Liver (tissue), 8 donors: ENCODE measurements at regions not wholly inside any gene's neighbourhood (a gene's known extent, or its start where the extent isn't known, plus 50 kb on each side); places are given as distances from the start of the nearest gene placed in this dataset.

Experiments used
- DNase-seq: peaks from one replicate; pipeline ENCODE4 v3.0.0-alpha.2; 2017; ENCODE audit warnings: low spot score
- H3K27ac ChIP-seq, 2 donors: one replicate each; pipeline ENCODE4 v1.7.0; 2013; ENCODE audit warnings: inconsistent platforms in 2 of 2, low read length in 2 of 2, control low read depth in 1 of 2, low read depth in 1 of 2, mild to moderate bottlenecking in 1 of 2
- H3K27me3 ChIP-seq, 4 donors: one replicate each; pipeline versions ENCODE4 v1.6.1 to v1.7.0; 2013; ENCODE audit warnings: low read length in 3 of 4, inconsistent platforms in 1 of 4, mild to moderate bottlenecking in 1 of 4, moderate library complexity in 1 of 4; ENCODE audit not compliant: control insufficient read depth in 4 of 4, insufficient read depth in 4 of 4
- H3K36me3 ChIP-seq, 4 donors: one replicate each; pipeline versions ENCODE4 v1.6.1 to v1.7.0; 2013; ENCODE audit warnings: low read length in 3 of 4, mild to moderate bottlenecking in 3 of 4, low read depth in 1 of 4, moderate library complexity in 1 of 4; ENCODE audit not compliant: control insufficient read depth in 4 of 4, insufficient read depth in 3 of 4
- H3K4me1 ChIP-seq, 4 donors: one replicate each; pipeline versions ENCODE4 v1.6.1 to v1.7.0; 2013; ENCODE audit warnings: low read length in 3 of 4, mild to moderate bottlenecking in 3 of 4, moderate library complexity in 1 of 4; ENCODE audit not compliant: control insufficient read depth in 4 of 4, insufficient read depth in 4 of 4
- H3K4me3 ChIP-seq, 3 donors: one replicate each; pipeline versions ENCODE4 v1.6.1 to v1.7.0; 2013; ENCODE audit warnings: low read length in 3 of 3, control low read depth in 1 of 3, low read depth in 1 of 3, mild to moderate bottlenecking in 1 of 3
- H3K9ac ChIP-seq, 2 donors: one replicate each; pipeline ENCODE4 v1.7.0; 2013; ENCODE audit warnings: low read length in 2 of 2, mild to moderate bottlenecking in 2 of 2, moderate library complexity in 2 of 2, control low read depth in 1 of 2, low read depth in 1 of 2
- H3K9me3 ChIP-seq, 4 donors: one replicate each; pipeline versions ENCODE4 v1.6.1 to v1.7.0; 2013; ENCODE audit warnings: low read length in 3 of 4; ENCODE audit not compliant: control insufficient read depth in 4 of 4
- ATF3 ChIP-seq: IDR thresholded peaks from 2 replicates; pipeline ENCODE4 v1.6.1; 2016; ENCODE audit warnings: antibody characterized with exemption
- CTCF ChIP-seq: fragments of 150-350 bp; IDR thresholded peaks from 2 replicates; pipeline ENCODE4 v1.5.1; 2017; ENCODE audit warnings: improper control_type of control experiment, low read depth, low read length; ENCODE audit not compliant: missing input control
- EGR1 ChIP-seq, 2 donors: IDR thresholded peaks; 2 replicates each; pipeline ENCODE4 v1.6.1; 2016 to 2018; ENCODE audit warnings: antibody characterized with exemption in 2 of 2, low read depth in 2 of 2
- FOXA2 ChIP-seq: IDR thresholded peaks from 2 replicates; pipeline ENCODE4 v1.6.1; 2016; ENCODE audit warnings: antibody characterized with exemption
- GABPA ChIP-seq, 2 donors: IDR thresholded peaks in 1 of 2; conservative IDR thresholded peaks in 1 of 2; 2 replicates each; pipeline ENCODE4 v1.6.1; 2016; ENCODE audit warnings: antibody characterized with exemption in 2 of 2, mild to moderate bottlenecking in 1 of 2, moderate library complexity in 1 of 2
- HNF4A ChIP-seq, 2 donors: conservative IDR thresholded peaks; 2 replicates each; pipeline ENCODE4 v1.6.1; 2016; ENCODE audit warnings: antibody characterized with exemption in 2 of 2, mild to moderate bottlenecking in 2 of 2
- HNF4G ChIP-seq: IDR thresholded peaks from 2 replicates; pipeline ENCODE4 v1.6.1; 2016; ENCODE audit warnings: antibody characterized with exemption
- JUND ChIP-seq, 2 donors: IDR thresholded peaks; 2 replicates each; pipeline ENCODE4 v1.6.1; 2016; ENCODE audit warnings: antibody characterized with exemption in 2 of 2
- MAX ChIP-seq: IDR thresholded peaks from 2 replicates; pipeline ENCODE4 v1.6.1; 2016; ENCODE audit warnings: antibody characterized with exemption
- NR2F2 ChIP-seq: IDR thresholded peaks from 2 replicates; pipeline ENCODE4 v1.6.1; 2016; ENCODE audit warnings: antibody characterized with exemption
- RXRA ChIP-seq, 2 donors: IDR thresholded peaks; 2 replicates each; pipeline ENCODE4 v1.6.1; 2017 to 2018; ENCODE audit warnings: antibody characterized with exemption in 2 of 2, mild to moderate bottlenecking in 1 of 2
- SP1 ChIP-seq: IDR thresholded peaks from 2 replicates; pipeline ENCODE4 v1.6.1; 2018; ENCODE audit warnings: antibody characterized with exemption, mild to moderate bottlenecking
- TAF1 ChIP-seq: conservative IDR thresholded peaks from 2 replicates; pipeline ENCODE4 v1.6.1; 2016; ENCODE audit warnings: antibody characterized with exemption, mild to moderate bottlenecking
- WGBS: extraction: QIAGEN DNeasy Blood & Tissue Kit; methylation state at CpG from one replicate; pipeline ENCODE4 v1.1.7; 2013; 5-methylcytosine and 5-hydroxymethylcytosine counted together
- TF ChIP-seq, protein P1 (sequence below): IDR thresholded peaks from 2 replicates; pipeline ENCODE4 v1.6.1; 2016; ENCODE audit warnings: antibody characterized with exemption, mild to moderate bottlenecking
- donor health status: healthy.
- donor health status: healthy.
- donor health status: healthy.
- donor health status: healthy.
- donor health status: healthy.

DNA sequence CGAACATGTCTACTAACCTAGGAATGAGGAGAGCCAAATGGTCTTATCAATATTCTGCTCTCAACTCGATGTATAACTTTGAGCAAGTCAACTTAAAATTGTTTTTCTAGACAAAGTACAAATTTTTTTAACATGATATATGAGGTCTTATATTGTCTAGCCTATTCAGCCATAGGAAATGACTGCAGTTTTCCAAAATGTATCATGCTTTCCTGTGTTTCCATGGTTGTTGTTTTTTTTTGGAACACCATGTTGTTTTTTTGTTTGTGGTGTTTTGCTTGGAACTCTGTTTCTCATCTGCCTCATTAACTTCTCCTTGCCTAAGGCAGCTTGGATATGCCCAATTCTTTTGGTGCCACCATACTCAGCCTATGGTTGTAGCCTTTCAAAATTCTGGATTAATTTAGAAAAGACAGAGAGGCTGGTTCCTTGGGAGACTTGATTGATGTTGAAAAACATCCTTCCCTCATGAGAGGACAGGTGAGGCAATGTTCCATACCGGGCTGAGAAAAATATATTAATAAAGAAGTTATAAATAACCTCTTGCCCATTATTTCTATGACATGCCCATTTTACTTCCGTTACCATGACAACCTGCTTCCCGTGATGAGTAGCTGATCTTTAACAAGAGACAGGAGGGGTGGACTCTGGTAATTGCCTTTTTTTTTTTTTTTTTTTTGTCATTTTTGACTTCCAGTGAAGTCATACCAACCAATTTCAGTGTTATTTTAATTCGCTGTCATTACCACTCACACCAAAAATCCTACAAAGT, 687.9 kb upstream of the GRM7 start:
- Histone ChIP-seq H3K4me3 (no peak overlapping the region), H3K27me3 (no peaks in the 10 kb centered on the region), H3K9me3 (no peaks in the 10 kb centered on the region), H3K27ac (no peak overlapping the region), H3K36me3 (no peaks in the 10 kb centered on the region), H3K9ac (no peak overlapping the region), H3K4me1 (no peaks in the 10 kb centered on the region)
- TF ChIP-seq, protein P1, sequence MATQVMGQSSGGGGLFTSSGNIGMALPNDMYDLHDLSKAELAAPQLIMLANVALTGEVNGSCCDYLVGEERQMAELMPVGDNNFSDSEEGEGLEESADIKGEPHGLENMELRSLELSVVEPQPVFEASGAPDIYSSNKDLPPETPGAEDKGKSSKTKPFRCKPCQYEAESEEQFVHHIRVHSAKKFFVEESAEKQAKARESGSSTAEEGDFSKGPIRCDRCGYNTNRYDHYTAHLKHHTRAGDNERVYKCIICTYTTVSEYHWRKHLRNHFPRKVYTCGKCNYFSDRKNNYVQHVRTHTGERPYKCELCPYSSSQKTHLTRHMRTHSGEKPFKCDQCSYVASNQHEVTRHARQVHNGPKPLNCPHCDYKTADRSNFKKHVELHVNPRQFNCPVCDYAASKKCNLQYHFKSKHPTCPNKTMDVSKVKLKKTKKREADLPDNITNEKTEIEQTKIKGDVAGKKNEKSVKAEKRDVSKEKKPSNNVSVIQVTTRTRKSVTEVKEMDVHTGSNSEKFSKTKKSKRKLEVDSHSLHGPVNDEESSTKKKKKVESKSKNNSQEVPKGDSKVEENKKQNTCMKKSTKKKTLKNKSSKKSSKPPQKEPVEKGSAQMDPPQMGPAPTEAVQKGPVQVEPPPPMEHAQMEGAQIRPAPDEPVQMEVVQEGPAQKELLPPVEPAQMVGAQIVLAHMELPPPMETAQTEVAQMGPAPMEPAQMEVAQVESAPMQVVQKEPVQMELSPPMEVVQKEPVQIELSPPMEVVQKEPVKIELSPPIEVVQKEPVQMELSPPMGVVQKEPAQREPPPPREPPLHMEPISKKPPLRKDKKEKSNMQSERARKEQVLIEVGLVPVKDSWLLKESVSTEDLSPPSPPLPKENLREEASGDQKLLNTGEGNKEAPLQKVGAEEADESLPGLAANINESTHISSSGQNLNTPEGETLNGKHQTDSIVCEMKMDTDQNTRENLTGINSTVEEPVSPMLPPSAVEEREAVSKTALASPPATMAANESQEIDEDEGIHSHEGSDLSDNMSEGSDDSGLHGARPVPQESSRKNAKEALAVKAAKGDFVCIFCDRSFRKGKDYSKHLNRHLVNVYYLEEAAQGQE = no peak
- TF ChIP-seq EGR1 (IDR thresholded peaks at IDR 0.05; ENCODE audit: low read depth in 2 of 2) (no peak), CTCF (no peak), HNF4G (no peak), TAF1 (no peak), MAX (no peak), RXRA (IDR thresholded peaks at IDR 0.05) (no peak), FOXA2 (no peak), NR2F2 (no peak), JUND (IDR thresholded peaks at IDR 0.05) (no peak), ATF3 (no peak), GABPA (IDR thresholded peaks at IDR 0.05 in 1 of 2, conservative IDR thresholded peaks at IDR 0.05 in 1 of 2) (no peak)
- DNase-seq = no peak
- 79% methylated on average over 6 of the region's 6 CpGs for WGBS

GRCh38 chr3:6177417-6177816, 683.5 kb upstream of the GRM7 start:
- peaks cover 0 to 3% (median 0%) of the 10 kb centered on the region in 4 donors for H3K9me3 ChIP-seq
- no peaks in the 10 kb centered on the region for H3K4me1 ChIP-seq
- H3K27ac ChIP-seq = no peak overlapping the region
- DNase-seq = no peak
- no peaks in the 10 kb centered on the region for H3K36me3 ChIP-seq
- WGBS = 59% methylated on average over 1 of the region's 1 CpG
- no peak overlapping the region for H3K4me3 ChIP-seq
- H3K9ac ChIP-seq = no peak overlapping the region
- H3K27me3 ChIP-seq = no peaks in the 10 kb centered on the region
- no peak for TF ChIP-seq NR2F2
- no peak for TF ChIP-seq HNF4A (conservative IDR thresholded peaks at IDR 0.05)
- TF ChIP-seq ATF3 = no peak
- TF ChIP-seq SP1 = no peak
- TF ChIP-seq EGR1 (IDR thresholded peaks at IDR 0.05; ENCODE audit: low read depth in 2 of 2) = no peak
- TF ChIP-seq JUND (IDR thresholded peaks at IDR 0.05) = no peak
- TF ChIP-seq TAF1 = no peak
- TF ChIP-seq RXRA (IDR thresholded peaks at IDR 0.05) = no peak
- no peak for TF ChIP-seq MAX
